ENCODE measurements at regions not wholly inside any gene's neighbourhood (a gene's known extent, or its start where the extent isn't known, plus 50 kb on each side); places are given as distances from the start of the nearest gene placed in this dataset.

DNA sequence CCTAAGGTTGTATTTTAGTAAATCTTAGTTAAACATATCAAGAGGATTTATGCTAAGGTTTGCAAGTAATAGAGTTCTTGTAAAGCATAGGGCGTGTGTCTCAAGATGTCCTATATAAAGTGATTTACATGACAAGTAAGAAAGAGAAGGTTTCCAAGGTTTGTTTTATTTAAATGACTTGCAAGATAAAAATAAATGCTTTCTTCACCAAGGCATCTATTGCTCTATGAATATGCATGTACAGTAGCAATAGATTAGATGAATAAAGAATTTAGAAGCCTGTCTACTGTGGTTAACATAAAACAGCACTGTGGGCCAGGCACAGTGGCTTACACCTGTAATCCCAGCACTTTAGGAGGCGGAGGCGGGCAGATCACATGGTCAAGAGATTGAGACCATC lies 466.4 kb upstream of the IL12A start:
- Mint-ChIP-seq H3K27me3 (no peaks in the 10 kb centered on the region), H3K27ac (no peak overlapping the region), H3K36me3 (no peaks in the 10 kb centered on the region), H3K4me1 (ENCODE audit: low read depth in 2 of 2) (no peaks in the 10 kb centered on the region), H3K9me3 (peaks cover 3% of the 10 kb centered on the region), H3K4me3 (no peak overlapping the region)
- ATAC-seq (no peak), DNase-seq (ENCODE audit: low spot score) (no peak)

DNA sequence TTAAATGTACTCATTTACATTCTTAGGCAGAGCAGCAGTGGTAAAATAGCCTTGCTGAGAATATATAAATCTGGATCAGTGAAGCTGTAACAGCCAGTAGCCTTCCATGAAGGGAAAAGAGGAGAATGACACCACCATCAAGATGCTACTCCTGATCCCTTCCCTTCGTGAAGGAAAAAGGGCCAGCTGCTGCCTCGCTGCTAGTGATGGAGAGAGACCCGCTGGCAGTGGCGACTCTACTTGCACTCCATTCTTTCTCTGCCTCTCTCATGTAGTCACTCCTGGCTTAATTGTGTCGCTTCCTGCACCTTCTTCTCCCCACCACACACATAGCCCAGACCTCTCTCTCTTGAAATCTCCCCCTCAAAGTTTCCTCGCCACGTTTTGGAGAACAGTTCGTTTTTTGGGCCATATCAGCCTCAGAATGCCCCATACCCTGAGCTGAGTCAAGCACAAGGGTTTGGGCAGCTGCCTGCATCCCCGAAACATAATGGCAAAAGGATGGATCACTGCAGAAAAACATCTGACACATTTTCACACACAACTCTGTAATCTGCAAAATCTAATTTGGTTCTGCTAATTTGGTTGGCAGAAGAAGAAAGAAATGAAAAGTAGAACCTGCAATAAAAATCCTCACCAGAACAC lies 460.3 kb upstream of the IL12A start:
- no peak for ATAC-seq
- Mint-ChIP-seq H3K4me1 (ENCODE audit: low read depth in 2 of 2) (no peaks in the 10 kb centered on the region), H3K27ac (no peak overlapping the region), H3K4me3 (no peak overlapping the region), H3K27me3 (no peaks in the 10 kb centered on the region), H3K9me3 (peaks cover 17% of the 10 kb centered on the region), H3K36me3 (no peaks in the 10 kb centered on the region)
- DNase-seq (ENCODE audit: low spot score): no peak

DNA sequence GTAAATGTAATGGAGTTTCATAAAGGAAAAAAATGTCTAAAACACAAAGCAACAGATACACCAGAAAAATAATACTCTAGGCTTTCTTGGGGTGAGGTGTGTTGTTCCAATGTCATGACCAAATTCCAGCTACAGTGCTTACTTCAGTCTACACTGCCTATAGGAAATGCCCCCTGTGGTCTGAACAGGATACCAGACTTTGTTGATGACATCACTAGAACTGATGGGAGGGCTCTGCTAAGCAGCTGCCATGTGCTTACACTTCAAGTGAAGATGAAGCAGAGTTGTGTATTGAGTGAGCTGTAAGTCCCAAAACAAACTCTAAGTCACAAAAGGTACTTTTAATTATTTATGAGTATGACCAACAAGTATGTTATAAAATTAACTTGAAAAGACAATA lies 456.1 kb upstream of the IL12A start:
- no peaks in the 10 kb centered on the region for H3K27me3 Mint-ChIP-seq
- DNase-seq (ENCODE audit: low spot score): no peak
- peaks cover 25% of the 10 kb centered on the region for H3K9me3 Mint-ChIP-seq
- no peak overlapping the region for H3K27ac Mint-ChIP-seq
- no peak overlapping the region for H3K4me3 Mint-ChIP-seq
- no peaks in the 10 kb centered on the region for H3K36me3 Mint-ChIP-seq
- ATAC-seq: no peak
- no peaks in the 10 kb centered on the region for H3K4me1 Mint-ChIP-seq (ENCODE audit: low read depth in 2 of 2)

DNA sequence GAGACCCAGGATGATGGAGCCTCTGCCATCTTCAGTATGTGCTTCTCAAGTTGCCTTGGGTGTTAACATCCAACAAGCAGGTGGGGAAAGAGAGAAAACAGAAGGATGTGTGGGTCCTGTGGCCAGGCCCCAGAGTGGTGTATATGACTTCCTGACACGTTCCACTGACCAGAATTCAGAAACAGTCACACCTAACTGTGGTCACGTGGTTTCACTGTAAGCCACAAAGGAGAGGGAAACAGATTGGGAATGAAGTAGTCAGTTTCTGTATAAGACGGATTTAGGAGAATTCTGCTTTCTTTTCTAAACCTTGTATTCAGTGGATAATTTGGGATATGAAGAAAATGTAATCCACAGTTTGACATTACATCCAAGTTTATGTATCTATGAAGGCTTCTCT lies 454.1 kb upstream of the IL12A start:
- H3K4me3 Mint-ChIP-seq: no peak overlapping the region
- H3K27me3 Mint-ChIP-seq: no peaks in the 10 kb centered on the region
- no peaks in the 10 kb centered on the region for H3K36me3 Mint-ChIP-seq
- no peaks in the 10 kb centered on the region for H3K4me1 Mint-ChIP-seq (ENCODE audit: low read depth in 2 of 2)
- H3K9me3 Mint-ChIP-seq: peaks cover 20% of the 10 kb centered on the region
- no peak overlapping the region for H3K27ac Mint-ChIP-seq
- DNase-seq (ENCODE audit: low spot score): no peak
- no peak for ATAC-seq

DNA sequence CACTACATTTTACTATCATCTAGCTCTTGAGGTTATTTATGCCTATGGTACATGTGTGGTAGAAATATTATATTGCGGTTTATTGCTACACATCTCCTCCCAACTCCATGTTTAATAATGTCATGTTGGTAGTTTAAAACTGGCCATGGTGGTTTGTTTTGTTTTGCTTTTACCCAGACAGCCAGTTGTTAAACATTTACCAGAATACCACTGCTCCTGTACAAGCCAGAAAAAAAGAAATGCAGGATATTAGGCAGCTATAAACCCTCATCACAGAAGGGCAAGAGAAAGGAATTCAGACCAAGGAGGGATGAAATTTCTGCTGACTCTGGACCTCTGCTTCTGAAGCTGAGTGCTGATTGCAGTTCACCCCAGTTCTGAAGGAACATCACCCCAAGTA lies 451.8 kb upstream of the IL12A start:
- ATAC-seq (no peak), DNase-seq (ENCODE audit: low spot score) (no peak)
- Mint-ChIP-seq H3K27me3 (no peaks in the 10 kb centered on the region), H3K27ac (no peak overlapping the region), H3K4me3 (no peak overlapping the region), H3K4me1 (ENCODE audit: low read depth in 2 of 2) (no peaks in the 10 kb centered on the region), H3K9me3 (peaks cover 15% of the 10 kb centered on the region), H3K36me3 (no peaks in the 10 kb centered on the region)

DNA sequence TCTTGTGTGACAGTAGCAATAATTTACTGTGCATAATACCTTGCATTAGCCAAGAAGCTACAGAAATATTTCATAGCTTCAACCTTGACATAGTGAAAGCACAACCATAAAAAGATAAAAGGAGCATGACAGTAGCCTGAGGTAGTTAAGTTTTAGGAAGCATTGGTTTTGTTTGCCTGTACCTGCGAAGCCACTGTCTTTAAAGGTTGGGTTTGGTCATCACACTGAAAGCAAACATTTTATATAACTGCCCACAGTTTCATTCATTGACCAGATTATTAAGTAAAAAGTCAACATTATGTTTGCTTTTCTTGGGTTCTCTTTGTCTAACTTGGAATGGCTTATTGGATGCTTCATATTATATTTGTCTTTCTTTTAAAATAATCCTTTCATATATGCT lies 450.1 kb upstream of the IL12A start:
- Mint-ChIP-seq H3K4me1 (ENCODE audit: low read depth in 2 of 2) (no peaks in the 10 kb centered on the region), H3K27ac (no peak overlapping the region), H3K36me3 (no peaks in the 10 kb centered on the region), H3K4me3 (no peak overlapping the region), H3K9me3 (peaks cover 11% of the 10 kb centered on the region), H3K27me3 (no peaks in the 10 kb centered on the region)
- ATAC-seq (no peak), DNase-seq (ENCODE audit: low spot score) (no peak)

DNA sequence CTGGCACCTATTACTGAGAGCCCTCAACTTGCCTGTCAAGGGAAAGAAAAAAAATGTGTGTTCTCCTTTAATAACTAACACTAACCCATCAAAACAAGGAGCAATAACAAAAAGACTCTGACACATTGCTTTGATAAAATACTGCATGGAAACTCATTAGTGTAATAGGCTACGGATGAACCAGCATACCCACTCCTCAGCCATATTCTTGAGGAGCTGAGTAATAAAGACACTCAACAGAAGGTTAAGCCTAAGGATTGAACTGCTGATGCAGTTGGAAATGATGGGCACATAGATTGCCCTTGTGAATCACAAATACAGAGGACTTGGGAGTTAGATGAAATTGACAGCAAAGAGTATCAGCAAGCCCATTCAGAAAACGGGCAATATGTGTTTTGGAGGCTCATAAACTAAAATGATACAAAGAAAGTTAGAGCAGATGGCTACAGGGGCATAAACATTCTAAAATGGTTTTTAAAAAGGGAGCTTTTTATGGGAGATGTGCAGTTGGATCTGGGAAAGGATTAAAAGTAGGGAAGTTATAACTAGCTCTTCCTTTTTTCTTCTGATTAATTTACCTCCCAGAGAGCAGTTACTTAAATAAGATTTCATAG lies 447.6 kb upstream of the IL12A start:
- ATAC-seq (no peak), DNase-seq (ENCODE audit: low spot score) (no peak)
- Mint-ChIP-seq H3K27me3 (no peaks in the 10 kb centered on the region), H3K27ac (no peak overlapping the region), H3K4me1 (ENCODE audit: low read depth in 2 of 2) (no peaks in the 10 kb centered on the region), H3K36me3 (no peaks in the 10 kb centered on the region), H3K4me3 (no peak overlapping the region), H3K9me3 (peaks cover 6% of the 10 kb centered on the region)

DNA sequence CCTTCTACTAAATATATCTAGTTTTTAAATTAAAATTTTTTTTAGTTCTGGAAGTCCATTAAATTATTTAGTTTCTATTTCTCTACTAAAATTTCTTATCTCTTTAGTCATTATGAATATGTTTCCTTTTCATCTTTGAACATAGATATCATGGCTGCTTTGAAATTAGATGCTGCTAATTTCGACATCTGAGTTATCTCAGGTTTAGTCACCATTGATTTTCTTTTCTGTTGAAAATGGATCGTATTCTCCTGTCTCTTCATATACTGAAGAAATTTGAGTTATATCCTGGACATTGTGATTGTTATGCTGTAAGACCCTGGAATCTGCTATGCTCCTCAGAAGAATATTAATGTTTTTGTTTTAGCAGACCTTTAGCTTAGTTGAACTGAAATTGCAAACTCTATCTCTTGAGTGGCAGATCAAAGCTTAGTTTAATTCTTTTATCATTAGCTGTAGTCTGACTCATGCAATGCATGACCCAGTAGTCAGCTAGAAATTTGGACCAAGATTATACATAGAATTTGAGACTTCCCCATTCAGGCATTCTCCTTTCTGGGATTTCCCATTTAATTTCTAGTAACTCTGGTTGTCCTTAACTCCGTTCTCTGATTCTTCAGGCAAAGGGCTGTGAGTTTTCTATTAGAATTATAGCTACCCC lies 439.8 kb upstream of the IL12A start:
- Mint-ChIP-seq H3K27ac (no peak overlapping the region), H3K4me3 (no peak overlapping the region), H3K9me3 (no peaks in the 10 kb centered on the region), H3K36me3 (no peaks in the 10 kb centered on the region), H3K4me1 (ENCODE audit: low read depth in 2 of 2) (no peaks in the 10 kb centered on the region), H3K27me3 (no peaks in the 10 kb centered on the region)
- DNase-seq (ENCODE audit: low spot score): no peak
- ATAC-seq: no peak

DNA sequence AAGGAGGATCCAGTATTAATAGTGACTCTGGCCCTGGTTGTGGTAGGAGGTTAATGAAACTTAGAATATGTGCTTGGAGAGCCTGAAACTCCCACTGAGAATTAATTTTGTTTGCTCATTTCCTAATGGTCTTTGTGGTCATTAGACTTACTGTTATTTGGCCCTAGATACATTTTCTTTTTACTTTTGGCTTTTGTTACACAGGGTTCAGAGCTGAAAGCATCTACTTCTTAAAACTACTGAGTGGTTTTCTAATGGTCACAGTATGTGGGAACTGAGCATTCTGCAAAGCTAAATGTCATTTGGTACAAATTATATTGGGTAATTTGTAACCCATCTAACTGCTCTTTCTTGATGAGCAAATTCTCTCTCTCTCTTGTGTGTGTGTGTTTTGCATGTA lies 433.4 kb upstream of the IL12A start:
- Mint-ChIP-seq H3K36me3 (no peaks in the 10 kb centered on the region), H3K27me3 (no peaks in the 10 kb centered on the region), H3K27ac (no peak overlapping the region), H3K4me1 (ENCODE audit: low read depth in 2 of 2) (no peaks in the 10 kb centered on the region), H3K4me3 (no peak overlapping the region), H3K9me3 (peaks cover 8% of the 10 kb centered on the region)
- DNase-seq (ENCODE audit: low spot score) (no peak), ATAC-seq (no peak)

DNA sequence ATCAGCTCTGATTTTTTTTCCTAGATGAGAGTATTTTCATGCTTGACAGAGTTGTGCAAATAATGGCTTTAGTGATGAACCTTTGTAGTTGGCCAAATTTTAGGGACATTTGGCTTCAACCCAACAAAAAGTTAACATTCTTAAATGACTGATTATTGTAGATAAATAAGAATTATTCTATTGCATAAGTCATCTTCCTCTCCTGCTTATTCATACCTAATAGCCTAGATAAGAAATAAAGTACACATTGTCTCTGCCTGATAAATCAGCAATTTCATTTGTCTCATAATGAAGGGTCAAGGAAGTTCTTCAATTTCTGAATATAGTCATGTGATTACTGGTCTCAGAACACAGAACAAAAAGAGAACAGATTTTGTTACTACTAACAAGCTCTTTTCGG lies 428.9 kb upstream of the IL12A start:
- Mint-ChIP-seq H3K36me3 (no peaks in the 10 kb centered on the region), H3K27ac (no peak overlapping the region), H3K4me3 (no peak overlapping the region), H3K27me3 (no peaks in the 10 kb centered on the region), H3K9me3 (peaks cover 9% of the 10 kb centered on the region), H3K4me1 (ENCODE audit: low read depth in 2 of 2) (no peaks in the 10 kb centered on the region)
- DNase-seq (ENCODE audit: low spot score): no peak
- no peak for ATAC-seq

DNA sequence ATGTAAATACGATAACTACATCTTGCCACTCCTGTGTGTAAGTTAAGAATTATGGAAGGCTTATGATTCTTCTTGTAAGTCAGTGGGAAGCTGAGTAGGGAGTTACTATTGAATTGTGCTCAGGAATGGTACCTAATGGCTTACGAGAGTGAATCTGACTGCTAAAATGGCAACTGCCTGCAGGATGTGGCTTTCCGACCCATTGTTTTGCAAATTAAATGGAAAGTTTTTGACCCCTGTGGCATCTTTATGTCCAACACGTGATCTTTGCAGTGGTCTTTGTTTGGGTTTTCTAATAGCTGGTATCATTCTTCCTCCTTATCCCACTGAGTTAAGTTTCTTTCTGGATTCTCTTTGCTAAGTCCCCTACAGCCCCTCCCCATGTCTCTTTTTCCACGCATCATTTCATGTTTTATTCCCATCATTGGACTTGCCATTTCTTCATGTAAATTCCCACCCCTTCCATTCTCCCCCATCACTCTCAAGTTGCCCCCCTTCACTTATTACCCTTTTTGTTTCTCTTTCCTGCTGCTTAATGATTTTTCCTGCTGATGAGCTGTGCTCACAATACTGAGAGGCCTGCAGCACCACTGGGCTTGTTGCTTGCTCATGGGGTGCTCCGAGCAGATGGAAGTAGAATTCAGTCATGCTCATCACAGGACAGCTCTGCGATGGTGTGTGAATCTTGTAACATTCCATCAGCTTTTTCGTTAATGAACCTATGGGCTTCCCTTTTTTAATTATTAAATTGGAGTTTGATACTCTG lies 428.2 kb upstream of the IL12A start:
- DNase-seq (ENCODE audit: low spot score) (no peak), ATAC-seq (no peak)
- H3K27me3 Mint-ChIP-seq: no peaks in the 10 kb centered on the region
- H3K4me3 Mint-ChIP-seq: no peak overlapping the region
- H3K4me1 Mint-ChIP-seq (ENCODE audit: low read depth in 2 of 2): no peaks in the 10 kb centered on the region
- H3K27ac Mint-ChIP-seq: no peak overlapping the region
- H3K36me3 Mint-ChIP-seq: no peaks in the 10 kb centered on the region
- peaks cover 8% of the 10 kb centered on the region for H3K9me3 Mint-ChIP-seq

DNA sequence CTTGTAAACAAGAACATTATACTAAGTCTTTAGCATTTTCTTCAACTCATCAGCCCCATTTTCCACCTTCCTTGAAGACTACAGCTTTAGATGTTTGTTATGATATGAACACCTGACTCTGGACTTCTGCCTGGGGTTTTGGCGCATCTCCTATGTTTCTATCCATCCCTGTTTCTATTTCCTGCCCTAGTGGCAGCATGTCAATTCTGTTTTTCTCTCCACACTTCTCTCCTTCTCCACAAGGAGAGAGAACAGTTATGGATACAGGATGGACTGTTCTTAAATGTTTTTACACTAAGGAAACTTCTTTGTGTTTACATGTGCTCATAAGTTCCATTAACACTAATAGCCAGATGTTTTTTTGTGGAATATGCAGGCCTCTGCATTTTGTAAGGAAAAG lies 423.3 kb upstream of the IL12A start:
- no peaks in the 10 kb centered on the region for H3K27me3 Mint-ChIP-seq
- H3K9me3 Mint-ChIP-seq: peaks cover 10% of the 10 kb centered on the region
- no peaks in the 10 kb centered on the region for H3K4me1 Mint-ChIP-seq (ENCODE audit: low read depth in 2 of 2)
- no peaks in the 10 kb centered on the region for H3K36me3 Mint-ChIP-seq
- H3K4me3 Mint-ChIP-seq: no peak overlapping the region
- no peak for ATAC-seq
- no peak overlapping the region for H3K27ac Mint-ChIP-seq
- DNase-seq (ENCODE audit: low spot score): no peak

DNA sequence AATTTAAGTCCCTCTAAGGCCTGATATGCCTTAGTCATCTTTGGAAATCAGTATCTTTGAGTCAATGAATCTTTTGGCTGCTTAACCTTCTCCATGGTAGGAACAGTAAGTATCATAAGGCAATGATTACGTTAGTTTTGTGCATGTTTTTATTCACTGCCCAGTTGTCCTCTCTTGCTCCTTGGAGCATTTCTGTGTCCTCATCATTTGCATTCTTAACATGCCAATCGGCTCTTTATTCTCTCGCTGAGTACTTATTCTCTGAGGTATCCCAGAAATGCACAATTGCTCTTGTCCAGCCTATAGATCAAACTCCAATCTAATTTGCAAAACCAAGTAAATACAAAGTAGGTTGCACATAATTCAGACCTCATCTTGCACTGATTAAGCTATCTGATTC lies 405.0 kb upstream of the IL12A start:
- Mint-ChIP-seq H3K27me3 (no peaks in the 10 kb centered on the region), H3K4me1 (ENCODE audit: low read depth in 2 of 2) (no peaks in the 10 kb centered on the region), H3K27ac (no peak overlapping the region), H3K4me3 (no peak overlapping the region), H3K36me3 (no peaks in the 10 kb centered on the region), H3K9me3 (peaks cover 4% of the 10 kb centered on the region)
- no peak for DNase-seq (ENCODE audit: low spot score)
- no peak for ATAC-seq

DNA sequence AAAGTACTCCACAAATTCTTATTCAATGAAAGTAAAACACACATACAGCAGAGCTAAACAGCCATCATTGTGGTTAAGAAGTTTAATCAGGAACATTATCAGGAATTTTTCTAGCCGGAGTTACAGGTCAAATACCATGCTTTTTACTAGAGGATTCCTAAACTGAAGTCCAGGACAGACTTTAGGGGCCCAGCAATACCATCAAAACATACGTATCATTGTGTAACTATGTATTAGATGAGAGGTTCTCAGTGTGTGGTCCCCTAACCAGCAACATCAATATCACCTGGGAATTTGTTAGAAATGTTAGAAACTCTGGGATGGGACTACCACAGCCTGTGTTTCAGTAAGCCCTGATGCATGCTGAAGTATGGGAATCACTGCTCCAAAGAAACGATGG lies 404.2 kb upstream of the IL12A start:
- H3K36me3 Mint-ChIP-seq: peaks cover under 1% of the 10 kb centered on the region
- no peaks in the 10 kb centered on the region for H3K4me1 Mint-ChIP-seq (ENCODE audit: low read depth in 2 of 2)
- no peaks in the 10 kb centered on the region for H3K27me3 Mint-ChIP-seq
- H3K4me3 Mint-ChIP-seq: no peak overlapping the region
- ATAC-seq: no peak
- no peak for DNase-seq (ENCODE audit: low spot score)
- H3K9me3 Mint-ChIP-seq: peaks cover 3% of the 10 kb centered on the region
- H3K27ac Mint-ChIP-seq: no peak overlapping the region
